ENCODE measurements at regions not wholly inside any gene's neighbourhood (a gene's known extent, or its start where the extent isn't known, plus 50 kb on each side); places are given as distances from the start of the nearest gene placed in this dataset.
"Not testable (repeated sequence)": the region's sequence is repeated elsewhere in the genome, so short reads cannot be mapped to it uniquely, and the experiment has no call there.

DNA sequence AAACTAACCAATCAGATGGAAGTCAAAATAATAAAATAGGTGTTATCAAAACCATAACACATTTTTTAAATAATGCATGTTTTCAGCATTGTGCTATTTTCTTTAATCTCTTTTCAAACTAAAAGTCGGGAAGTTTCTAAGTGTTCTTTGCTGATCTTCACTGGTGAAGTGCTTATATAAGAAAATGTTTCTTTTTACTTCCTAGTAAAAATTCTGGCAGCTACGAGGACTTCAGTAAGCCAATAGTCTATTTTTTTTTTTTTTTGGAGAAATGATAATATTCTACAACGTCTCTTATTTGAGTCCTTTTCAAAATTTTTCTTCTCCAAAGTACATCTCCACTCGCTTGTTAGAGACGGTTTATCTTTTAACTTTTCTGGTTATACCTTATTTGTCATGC, 448.0 kb downstream of the SLC6A15 start:
- H3K4me1 ChIP-seq: no peaks in the 10 kb centered on the region
- no peaks in the 10 kb centered on the region for H3K9me3 ChIP-seq
- DNase-seq (ENCODE audit: low spot score in 2 of 2): no peak
- no peaks in the 10 kb centered on the region for H3K27me3 ChIP-seq
- H3K27ac ChIP-seq: no peak overlapping the region
- TF ChIP-seq, protein P1, sequence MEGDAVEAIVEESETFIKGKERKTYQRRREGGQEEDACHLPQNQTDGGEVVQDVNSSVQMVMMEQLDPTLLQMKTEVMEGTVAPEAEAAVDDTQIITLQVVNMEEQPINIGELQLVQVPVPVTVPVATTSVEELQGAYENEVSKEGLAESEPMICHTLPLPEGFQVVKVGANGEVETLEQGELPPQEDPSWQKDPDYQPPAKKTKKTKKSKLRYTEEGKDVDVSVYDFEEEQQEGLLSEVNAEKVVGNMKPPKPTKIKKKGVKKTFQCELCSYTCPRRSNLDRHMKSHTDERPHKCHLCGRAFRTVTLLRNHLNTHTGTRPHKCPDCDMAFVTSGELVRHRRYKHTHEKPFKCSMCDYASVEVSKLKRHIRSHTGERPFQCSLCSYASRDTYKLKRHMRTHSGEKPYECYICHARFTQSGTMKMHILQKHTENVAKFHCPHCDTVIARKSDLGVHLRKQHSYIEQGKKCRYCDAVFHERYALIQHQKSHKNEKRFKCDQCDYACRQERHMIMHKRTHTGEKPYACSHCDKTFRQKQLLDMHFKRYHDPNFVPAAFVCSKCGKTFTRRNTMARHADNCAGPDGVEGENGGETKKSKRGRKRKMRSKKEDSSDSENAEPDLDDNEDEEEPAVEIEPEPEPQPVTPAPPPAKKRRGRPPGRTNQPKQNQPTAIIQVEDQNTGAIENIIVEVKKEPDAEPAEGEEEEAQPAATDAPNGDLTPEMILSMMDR (IDR thresholded peaks at IDR 0.05): no peak
- no peak for TF ChIP-seq POLR2AphosphoS5 (IDR thresholded peaks at IDR 0.05)
- TF ChIP-seq POLR2A (IDR thresholded peaks at IDR 0.05): no peak
- no peak for TF ChIP-seq EP300 (IDR thresholded peaks at IDR 0.05)
- 56% methylated on average over 5 of the region's 5 CpGs for WGBS
- no peaks in the 10 kb centered on the region for H3K36me3 ChIP-seq
- H3K4me3 ChIP-seq: no peak overlapping the region

DNA sequence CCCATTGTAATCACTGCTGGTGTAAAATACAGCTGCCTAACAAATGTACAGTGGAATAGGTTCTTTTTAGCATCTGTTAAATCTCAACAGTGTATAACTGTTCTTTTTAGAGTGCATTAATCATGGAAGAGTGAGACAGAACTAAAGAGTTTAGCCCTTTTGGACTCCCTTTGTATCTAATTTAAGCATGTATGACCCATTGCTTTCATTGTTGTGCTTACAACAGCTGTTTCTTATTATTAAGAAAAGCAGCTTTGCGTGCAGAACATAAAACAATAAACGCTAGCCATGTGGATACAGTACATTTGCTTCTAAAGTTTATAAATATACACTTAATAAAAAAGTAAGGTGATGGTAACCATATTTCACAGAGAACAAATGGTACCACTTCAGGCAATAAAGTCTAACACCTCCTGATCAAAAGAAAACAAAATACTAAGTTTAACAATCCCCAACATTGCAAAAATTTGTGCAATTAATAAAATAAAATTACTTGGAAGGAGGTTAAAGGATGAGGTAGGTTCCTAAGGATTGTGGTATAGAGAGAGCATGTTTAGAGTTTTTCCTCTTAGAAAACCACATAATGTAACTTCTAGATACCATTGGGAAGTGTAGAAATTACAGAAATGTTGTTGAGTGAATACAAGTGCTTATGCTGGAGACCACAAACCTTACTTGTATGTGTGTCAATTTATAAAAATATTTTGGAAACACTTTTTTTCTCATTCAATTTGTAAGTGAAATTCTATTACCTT, 448.7 kb downstream of the SLC6A15 start:
- WGBS: 46% methylated on average over 2 of the region's 2 CpGs
- Histone ChIP-seq H3K4me3 (no peak overlapping the region), H3K36me3 (no peaks in the 10 kb centered on the region), H3K27ac (no peak overlapping the region), H3K27me3 (no peaks in the 10 kb centered on the region), H3K9me3 (no peaks in the 10 kb centered on the region), H3K4me1 (no peaks in the 10 kb centered on the region)
- TF ChIP-seq EP300 (IDR thresholded peaks at IDR 0.05) (no peak), POLR2AphosphoS5 (IDR thresholded peaks at IDR 0.05) (no peak), POLR2A (IDR thresholded peaks at IDR 0.05) (no peak)
- TF ChIP-seq, protein P1 (IDR thresholded peaks at IDR 0.05): no peak
- DNase-seq (ENCODE audit: low spot score in 2 of 2): no peak

DNA sequence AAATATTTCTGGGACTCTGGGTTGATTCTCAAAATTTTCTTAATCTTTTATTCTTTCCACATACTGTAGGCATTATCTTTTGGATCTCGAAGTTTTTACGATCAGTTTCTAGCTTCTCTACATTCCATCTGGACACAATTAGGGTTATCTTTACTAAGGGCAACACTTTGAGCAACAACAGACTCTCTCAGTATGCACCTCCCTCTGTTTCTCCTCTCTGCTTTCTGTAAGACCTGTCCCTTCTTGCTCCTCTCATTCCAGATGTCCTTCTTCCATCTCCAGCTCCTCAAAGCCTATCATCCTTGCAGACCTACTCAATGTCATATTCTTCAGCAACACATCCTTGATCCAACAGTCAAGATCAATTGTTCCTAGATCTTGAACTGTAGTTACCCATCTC, 457.0 kb downstream of the SLC6A15 start:
- Histone ChIP-seq H3K9me3 (no peaks in the 10 kb centered on the region), H3K4me1 (no peaks in the 10 kb centered on the region), H3K4me3 (no peak overlapping the region), H3K27ac (no peak overlapping the region), H3K36me3 (no peaks in the 10 kb centered on the region), H3K27me3 (no peaks in the 10 kb centered on the region)
- DNase-seq (ENCODE audit: low spot score in 2 of 2): no peak
- TF ChIP-seq, protein P1 (IDR thresholded peaks at IDR 0.05): no peak
- TF ChIP-seq POLR2A (IDR thresholded peaks at IDR 0.05) (no peak), EP300 (IDR thresholded peaks at IDR 0.05) (no peak), POLR2AphosphoS5 (IDR thresholded peaks at IDR 0.05) (no peak)
- 43% methylated on average over 2 of the region's 2 CpGs for WGBS

DNA sequence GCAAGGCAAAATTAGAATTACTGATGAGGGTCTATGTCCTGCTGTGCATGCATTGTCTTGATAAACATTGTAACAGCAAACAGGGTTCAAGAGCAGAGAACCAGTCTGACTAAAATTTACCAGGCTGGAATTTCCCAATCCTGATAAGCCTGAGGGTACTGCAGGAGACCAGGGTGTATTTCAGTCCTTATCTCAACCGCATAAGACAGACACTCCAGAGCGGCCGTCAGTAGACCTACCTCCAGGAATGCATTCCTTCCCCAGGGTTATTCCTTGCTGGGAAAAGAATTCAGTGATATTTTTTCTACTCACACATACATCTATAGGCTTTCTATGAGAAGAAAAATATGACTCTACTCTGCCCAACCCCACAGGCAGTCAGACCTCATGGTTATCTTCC, 466.1 kb downstream of the SLC6A15 start:
- DNase-seq (ENCODE audit: low spot score in 2 of 2); H3K9me3 ChIP-seq; H3K27me3 ChIP-seq; H3K36me3 ChIP-seq; H3K27ac ChIP-seq; H3K4me3 ChIP-seq; H3K4me1 ChIP-seq: not testable (repeated sequence)
- 89% methylated on average over 3 of the region's 3 CpGs for WGBS

DNA sequence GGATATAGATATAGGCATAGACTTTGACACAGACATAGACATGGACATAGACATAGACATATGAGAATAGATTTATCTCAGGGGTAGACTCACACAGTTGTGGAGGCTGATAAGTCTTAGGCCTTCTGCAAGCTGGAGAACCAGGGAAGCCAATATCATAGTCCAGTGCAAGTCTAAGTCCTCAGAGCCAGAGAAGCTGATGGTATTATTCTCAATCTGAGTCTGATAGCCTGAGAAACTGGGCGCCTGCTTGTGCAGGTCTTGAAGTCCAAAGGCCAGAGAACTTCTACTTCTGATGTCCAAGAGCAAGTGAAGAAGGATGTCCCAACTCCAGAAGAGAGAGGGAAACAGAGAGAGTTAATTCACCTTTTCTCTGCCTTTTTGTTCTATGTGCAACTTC, 476.5 kb downstream of the SLC6A15 start:
- H3K27me3 ChIP-seq: no peaks in the 10 kb centered on the region
- H3K9me3 ChIP-seq: no peaks in the 10 kb centered on the region
- no peaks in the 10 kb centered on the region for H3K36me3 ChIP-seq
- no peak overlapping the region for H3K27ac ChIP-seq
- TF ChIP-seq, protein P1 (IDR thresholded peaks at IDR 0.05): no peak
- TF ChIP-seq POLR2AphosphoS5 (IDR thresholded peaks at IDR 0.05): no peak
- TF ChIP-seq POLR2A (IDR thresholded peaks at IDR 0.05): no peak
- TF ChIP-seq EP300 (IDR thresholded peaks at IDR 0.05): no peak
- no peak for DNase-seq (ENCODE audit: low spot score in 2 of 2)
- no peak overlapping the region for H3K4me3 ChIP-seq
- 89% methylated on average over 1 of the region's 1 CpG for WGBS
- H3K4me1 ChIP-seq: no peaks in the 10 kb centered on the region

DNA sequence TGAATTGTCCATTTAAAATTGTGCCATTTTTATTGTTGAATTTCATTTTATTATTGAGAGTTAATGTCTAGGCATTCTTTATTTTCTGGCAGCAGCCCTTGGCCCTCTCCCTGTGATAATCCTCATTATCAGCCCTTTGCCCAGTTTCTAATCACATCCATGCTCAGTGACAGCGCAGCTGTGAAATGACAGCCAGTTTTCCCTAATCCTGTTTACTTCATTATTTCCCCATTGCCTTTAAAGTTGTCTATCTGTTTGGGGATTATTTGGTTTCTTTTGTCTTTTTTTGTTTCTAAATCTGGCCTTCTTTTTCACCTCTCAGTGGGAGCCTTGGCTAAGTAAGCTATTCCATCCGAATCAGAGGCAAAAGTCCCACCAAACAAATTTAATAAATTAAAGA, 476.9 kb downstream of the SLC6A15 start:
- H3K27ac ChIP-seq: no peak overlapping the region
- no peaks in the 10 kb centered on the region for H3K27me3 ChIP-seq
- H3K36me3 ChIP-seq: no peaks in the 10 kb centered on the region
- TF ChIP-seq POLR2AphosphoS5 (IDR thresholded peaks at IDR 0.05): no peak
- WGBS: 74% methylated on average over 2 of the region's 2 CpGs
- H3K4me3 ChIP-seq: no peak overlapping the region
- H3K4me1 ChIP-seq: no peaks in the 10 kb centered on the region
- DNase-seq (ENCODE audit: low spot score in 2 of 2): no peak
- no peaks in the 10 kb centered on the region for H3K9me3 ChIP-seq
